HEK293 (cell line): ENCODE measurements at regions not wholly inside any gene's neighbourhood (a gene's known extent, or its start where the extent isn't known, plus 50 kb on each side); places are given as distances from the start of the nearest gene placed in this dataset.

Experiments used
- REST ChIP-seq: fragments of 450-650 bp; formaldehyde crosslinking; IDR thresholded peaks from 2 replicates; pipeline ENCODE4 v1.5.1; 2016; ENCODE audit warnings: missing biosample characterization, missing genetic modification characterization
- ZNF266 ChIP-seq: fragments of 450-650 bp; formaldehyde crosslinking; IDR thresholded peaks from 2 replicates; pipeline ENCODE4 v1.5.1; 2016; ENCODE audit warnings: missing biosample characterization, missing genetic modification characterization, low read depth

- no peak for TF ChIP-seq ZNF266
- TF ChIP-seq REST, result no peak
Observed at GRCh38 chr11:98798333-98798732, 222.4 kb upstream of the CNTN5 start.
